Neuronal stem cell (in vitro differentiated cells): ENCODE measurements at regions not wholly inside any gene's neighbourhood (a gene's known extent, or its start where the extent isn't known, plus 50 kb on each side); places are given as distances from the start of the nearest gene placed in this dataset.
"Not testable (repeated sequence)": the region's sequence is repeated elsewhere in the genome, so short reads cannot be mapped to it uniquely, and the experiment has no call there.

Experiments used
- DNase-seq: peaks from one replicate; pipeline ENCODE4 v3.0.0-alpha.2; 2013; ENCODE audit warnings: low spot score
- H2AFZ ChIP-seq: one replicate; pipeline ENCODE4 v1.6.1; 2013; ENCODE audit warnings: mild to moderate bottlenecking, low read length, inconsistent platforms
- H2AK5ac ChIP-seq: 2 replicates; pipeline ENCODE4 v1.6.1; 2013; ENCODE audit warnings: low read depth, mild to moderate bottlenecking, inconsistent platforms, low read length, moderate library complexity, mixed read lengths
- H2BK120ac ChIP-seq: 2 replicates; pipeline ENCODE4 v1.6.1; 2013; ENCODE audit warnings: low read depth, mild to moderate bottlenecking, inconsistent platforms, low read length, moderate library complexity, mixed read lengths
- H2BK12ac ChIP-seq: one replicate; pipeline ENCODE4 v1.6.1; 2013; ENCODE audit warnings: low read length, inconsistent platforms
- H2BK15ac ChIP-seq: 2 replicates; pipeline ENCODE4 v1.6.1; 2013; ENCODE audit warnings: mild to moderate bottlenecking, low read length, inconsistent platforms, mixed read lengths
- H2BK5ac ChIP-seq: one replicate; pipeline ENCODE4 v1.6.1; 2013; ENCODE audit warnings: inconsistent platforms, mild to moderate bottlenecking, low read length, moderate library complexity
- H3K14ac ChIP-seq: one replicate; pipeline ENCODE4 v1.6.1; 2013; ENCODE audit warnings: low read length, inconsistent platforms
- H3K18ac ChIP-seq: 2 replicates; pipeline ENCODE4 v1.6.1; 2013; ENCODE audit warnings: low read length, inconsistent platforms
- H3K23ac ChIP-seq: 2 replicates; pipeline ENCODE4 v1.6.1; 2013; ENCODE audit warnings: low read depth, mild to moderate bottlenecking, mixed read lengths, low read length, inconsistent platforms; ENCODE audit not compliant: poor library complexity
- H3K27ac ChIP-seq: replicated peaks from 3 replicates; pipeline ENCODE4 v1.5.1; 2013; ENCODE audit warnings: low read length, inconsistent platforms
- H3K27me3 ChIP-seq, 3 experiments: 2 replicates each; pipeline ENCODE4 v1.6.1; 2013; ENCODE audit warnings: low read length in 3 of 3, mild to moderate bottlenecking in 2 of 3, inconsistent platforms in 1 of 3, low read depth in 1 of 3, mixed read lengths in 1 of 3, moderate library complexity in 1 of 3; ENCODE audit not compliant: control insufficient read depth in 3 of 3, insufficient read depth in 3 of 3
- H3K36me3 ChIP-seq, 2 donors: replicated peaks in 1 of 2; 2 replicates each; pipeline ENCODE4 v1.6.1; 2013; ENCODE audit warnings: low read length in 2 of 2; ENCODE audit not compliant: control insufficient read depth in 2 of 2, insufficient read depth in 2 of 2
- H3K4ac ChIP-seq: 2 replicates; pipeline ENCODE4 v1.6.1; 2013; ENCODE audit warnings: inconsistent platforms, mild to moderate bottlenecking, low read length, moderate library complexity
- H3K4me1 ChIP-seq, 2 donors: 1 replicate in 1 of 2; 2 replicates in 1 of 2; pipeline ENCODE4 v1.6.1; 2013; ENCODE audit warnings: low read length in 2 of 2, low read depth in 1 of 2; ENCODE audit not compliant: control insufficient read depth in 2 of 2, insufficient read depth in 1 of 2
- H3K4me2 ChIP-seq: one replicate; pipeline ENCODE4 v1.6.1; 2013; ENCODE audit warnings: mild to moderate bottlenecking, low read length, inconsistent platforms; ENCODE audit not compliant: insufficient read depth, poor library complexity, severe bottlenecking
- H3K4me3 ChIP-seq, 2 donors: 2 replicates each; pipeline ENCODE4 v1.5.1; 2013; ENCODE audit warnings: low read length in 2 of 2, mild to moderate bottlenecking in 2 of 2, inconsistent platforms in 1 of 2, moderate library complexity in 1 of 2
- H3K79me1 ChIP-seq: one replicate; pipeline ENCODE4 v1.6.1; 2013; ENCODE audit warnings: low read depth, mild to moderate bottlenecking, inconsistent platforms, low read length, moderate library complexity
- H3K9ac ChIP-seq: one replicate; pipeline ENCODE4 v1.6.1; 2013; ENCODE audit warnings: mild to moderate bottlenecking, low read depth, low read length, inconsistent platforms; ENCODE audit not compliant: poor library complexity
- H3K9me3 ChIP-seq, 2 donors: replicated peaks in 1 of 2; 2 replicates each; pipeline versions ENCODE3 to v1.6.1; 2013; ENCODE audit warnings: low read length in 2 of 2, mild to moderate bottlenecking in 2 of 2, inconsistent platforms in 1 of 2, low read depth in 1 of 2, mixed read lengths in 1 of 2, moderate library complexity in 1 of 2; ENCODE audit not compliant: control insufficient read depth in 2 of 2, insufficient read depth in 1 of 2
- H4K8ac ChIP-seq: one replicate; pipeline ENCODE4 v1.6.1; 2013; ENCODE audit warnings: low read depth, mild to moderate bottlenecking, inconsistent platforms, low read length, moderate library complexity
- H4K91ac ChIP-seq: one replicate; pipeline ENCODE4 v1.6.1; 2013; ENCODE audit warnings: low read length, low read depth, mild to moderate bottlenecking, inconsistent platforms; ENCODE audit not compliant: poor library complexity
- WGBS, 2 donors: extraction: QIAGEN DNeasy Blood & Tissue Kit; methylation state at CpG; one replicate each; pipeline ENCODE4 v1.1.7; 2013; ENCODE audit warnings: missing lambda C conversion rate in 2 of 2, mixed read lengths in 1 of 2; ENCODE audit not compliant: insufficient read length in 2 of 2, insufficient replicate concordance in 1 of 2; ENCODE audit errors: extremely low coverage in 2 of 2; 5-methylcytosine and 5-hydroxymethylcytosine counted together

GRCh38 chr14:43706900-43707299 is 800.2 kb downstream of the FSCB start:
- Histone ChIP-seq H3K27me3 (no peaks in the 10 kb centered on the region), H3K36me3 (no peaks in the 10 kb centered on the region), H2BK5ac (no peak overlapping the region), H3K4ac (no peak overlapping the region), H2BK12ac (no peak overlapping the region), H3K4me3 (no peak overlapping the region), H3K9me3 (no peaks in the 10 kb centered on the region), H2AK5ac (no peak overlapping the region), H3K14ac (no peak overlapping the region), H3K4me1 (no peaks in the 10 kb centered on the region), H3K9ac (no peak overlapping the region), H2BK15ac (no peak overlapping the region), H4K91ac (no peak overlapping the region), H3K79me1 (no peaks in the 10 kb centered on the region), H2AFZ (no peak overlapping the region), H2BK120ac (no peak overlapping the region), H3K4me2 (no peak overlapping the region), H3K23ac (no peak overlapping the region), H3K18ac (no peak overlapping the region), H3K27ac (no peak overlapping the region), H4K8ac (no peak overlapping the region)
- no peak for DNase-seq

GRCh38 chr14:43698561-43699284 is 808.4 kb downstream of the FSCB start:
- not testable (repeated sequence) for H3K4me3 ChIP-seq, H2BK120ac ChIP-seq, H3K14ac ChIP-seq, H3K9me3 ChIP-seq, H2AFZ ChIP-seq, H3K18ac ChIP-seq, H4K8ac ChIP-seq, H3K23ac ChIP-seq, H2BK12ac ChIP-seq, H3K79me1 ChIP-seq, H3K36me3 ChIP-seq, H4K91ac ChIP-seq, H2BK5ac ChIP-seq, H3K27me3 ChIP-seq, H2BK15ac ChIP-seq, H3K27ac ChIP-seq, H3K4ac ChIP-seq, DNase-seq, H3K4me1 ChIP-seq, H2AK5ac ChIP-seq, H3K9ac ChIP-seq, H3K4me2 ChIP-seq
- no CpG with 5 or more reads among the region's 20 CpGs for WGBS, 2 donors

GRCh38 chr14:43697003-43697402 is 810.1 kb downstream of the FSCB start:
- DNase-seq: no peak
- no CpG with 5 or more reads among the region's 1 CpG for WGBS, 2 donors

GRCh38 chr14:43692706-43693105 is 814.4 kb downstream of the FSCB start:
- Histone ChIP-seq H3K9me3 (no peaks in the 10 kb centered on the region), H3K27me3 (no peaks in the 10 kb centered on the region), H2AK5ac (no peak overlapping the region), H3K4ac (no peak overlapping the region), H3K4me3 (no peak overlapping the region), H3K23ac (no peak overlapping the region), H4K8ac (no peak overlapping the region), H2BK12ac (no peak overlapping the region), H3K36me3 (no peaks in the 10 kb centered on the region), H4K91ac (no peak overlapping the region), H2BK15ac (no peak overlapping the region), H3K18ac (no peak overlapping the region), H3K4me1 (no peaks in the 10 kb centered on the region), H3K14ac (no peak overlapping the region), H2BK5ac (no peak overlapping the region), H3K27ac (no peak overlapping the region), H2AFZ (no peak overlapping the region), H3K4me2 (no peak overlapping the region), H3K9ac (no peak overlapping the region), H3K79me1 (no peaks in the 10 kb centered on the region), H2BK120ac (no peak overlapping the region)
- no CpG with 5 or more reads among the region's 1 CpG for WGBS, 2 donors
- DNase-seq: no peak

More at GRCh38 chr14:43697003-43697402, 810.1 kb downstream of the FSCB start:
- H2AFZ ChIP-seq: no peak overlapping the region
- H3K14ac ChIP-seq: no peak overlapping the region
- no peak overlapping the region for H3K23ac ChIP-seq
- H3K27ac ChIP-seq: no peak overlapping the region
- H3K27me3 ChIP-seq: no peaks in the 10 kb centered on the region
- H4K91ac ChIP-seq: no peak overlapping the region
- no peak overlapping the region for H2AK5ac ChIP-seq
- H2BK15ac ChIP-seq: no peak overlapping the region
- H3K4ac ChIP-seq: no peak overlapping the region
- no peaks in the 10 kb centered on the region for H3K36me3 ChIP-seq
- H3K9me3 ChIP-seq: no peaks in the 10 kb centered on the region
- no peak overlapping the region for H3K4me3 ChIP-seq
- no peak overlapping the region for H2BK120ac ChIP-seq
- H4K8ac ChIP-seq: no peak overlapping the region
- no peak overlapping the region for H2BK5ac ChIP-seq
- H3K4me2 ChIP-seq: no peak overlapping the region
- no peaks in the 10 kb centered on the region for H3K79me1 ChIP-seq
- no peak overlapping the region for H2BK12ac ChIP-seq
- H3K18ac ChIP-seq: no peak overlapping the region
- H3K4me1 ChIP-seq: no peaks in the 10 kb centered on the region
- no peak overlapping the region for H3K9ac ChIP-seq
